ENCODE measurements at regions not wholly inside any gene's neighbourhood (a gene's known extent, or its start where the extent isn't known, plus 50 kb on each side); places are given as distances from the start of the nearest gene placed in this dataset.

DNA sequence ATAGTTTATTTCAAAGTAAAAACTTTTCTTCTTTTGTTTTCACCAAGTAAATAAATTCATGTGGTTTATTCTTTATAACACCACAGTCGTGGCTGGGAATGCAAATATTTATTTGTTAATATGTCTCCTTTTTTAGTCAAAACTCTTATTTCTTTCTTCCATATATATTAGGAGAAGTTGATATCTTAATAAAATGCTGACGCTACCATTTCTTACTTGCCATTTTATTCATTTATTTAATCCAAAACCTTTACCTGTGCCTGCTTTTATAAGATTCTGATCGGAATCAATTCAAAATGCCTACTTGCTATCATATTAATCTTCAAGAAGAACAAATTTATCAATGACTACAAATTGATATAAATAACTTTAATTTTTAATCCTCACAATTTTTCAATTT is 362.9 kb upstream of the FSIP2 start:
- no peak for DNase-seq
- H3K9me2 ChIP-seq, result no peaks in the 10 kb centered on the region
- CTCF ChIA-PET, result no interaction called here
- H3K27ac ChIP-seq (ENCODE audit: low read depth in 2 of 2, low read length in 1 of 2), result no peak overlapping the region
- no peaks in the 10 kb centered on the region for H3K9me3 ChIP-seq
- no peaks in the 10 kb centered on the region for H4K20me1 ChIP-seq (ENCODE audit: insufficient read depth)
- WGBS (ENCODE audit: low lambda C conversion rate), result 66% methylated on average over 3 of the region's 3 CpGs
- no peak overlapping the region for H2AFZ ChIP-seq (ENCODE audit: low read depth)
- no peak for TF ChIP-seq RCOR1 (IDR thresholded peaks at IDR 0.05; ENCODE audit: low read length)
- TF ChIP-seq, protein P1, sequence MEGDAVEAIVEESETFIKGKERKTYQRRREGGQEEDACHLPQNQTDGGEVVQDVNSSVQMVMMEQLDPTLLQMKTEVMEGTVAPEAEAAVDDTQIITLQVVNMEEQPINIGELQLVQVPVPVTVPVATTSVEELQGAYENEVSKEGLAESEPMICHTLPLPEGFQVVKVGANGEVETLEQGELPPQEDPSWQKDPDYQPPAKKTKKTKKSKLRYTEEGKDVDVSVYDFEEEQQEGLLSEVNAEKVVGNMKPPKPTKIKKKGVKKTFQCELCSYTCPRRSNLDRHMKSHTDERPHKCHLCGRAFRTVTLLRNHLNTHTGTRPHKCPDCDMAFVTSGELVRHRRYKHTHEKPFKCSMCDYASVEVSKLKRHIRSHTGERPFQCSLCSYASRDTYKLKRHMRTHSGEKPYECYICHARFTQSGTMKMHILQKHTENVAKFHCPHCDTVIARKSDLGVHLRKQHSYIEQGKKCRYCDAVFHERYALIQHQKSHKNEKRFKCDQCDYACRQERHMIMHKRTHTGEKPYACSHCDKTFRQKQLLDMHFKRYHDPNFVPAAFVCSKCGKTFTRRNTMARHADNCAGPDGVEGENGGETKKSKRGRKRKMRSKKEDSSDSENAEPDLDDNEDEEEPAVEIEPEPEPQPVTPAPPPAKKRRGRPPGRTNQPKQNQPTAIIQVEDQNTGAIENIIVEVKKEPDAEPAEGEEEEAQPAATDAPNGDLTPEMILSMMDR (IDR thresholded peaks at IDR 0.05), result no peak
- TF ChIP-seq, protein P2, sequence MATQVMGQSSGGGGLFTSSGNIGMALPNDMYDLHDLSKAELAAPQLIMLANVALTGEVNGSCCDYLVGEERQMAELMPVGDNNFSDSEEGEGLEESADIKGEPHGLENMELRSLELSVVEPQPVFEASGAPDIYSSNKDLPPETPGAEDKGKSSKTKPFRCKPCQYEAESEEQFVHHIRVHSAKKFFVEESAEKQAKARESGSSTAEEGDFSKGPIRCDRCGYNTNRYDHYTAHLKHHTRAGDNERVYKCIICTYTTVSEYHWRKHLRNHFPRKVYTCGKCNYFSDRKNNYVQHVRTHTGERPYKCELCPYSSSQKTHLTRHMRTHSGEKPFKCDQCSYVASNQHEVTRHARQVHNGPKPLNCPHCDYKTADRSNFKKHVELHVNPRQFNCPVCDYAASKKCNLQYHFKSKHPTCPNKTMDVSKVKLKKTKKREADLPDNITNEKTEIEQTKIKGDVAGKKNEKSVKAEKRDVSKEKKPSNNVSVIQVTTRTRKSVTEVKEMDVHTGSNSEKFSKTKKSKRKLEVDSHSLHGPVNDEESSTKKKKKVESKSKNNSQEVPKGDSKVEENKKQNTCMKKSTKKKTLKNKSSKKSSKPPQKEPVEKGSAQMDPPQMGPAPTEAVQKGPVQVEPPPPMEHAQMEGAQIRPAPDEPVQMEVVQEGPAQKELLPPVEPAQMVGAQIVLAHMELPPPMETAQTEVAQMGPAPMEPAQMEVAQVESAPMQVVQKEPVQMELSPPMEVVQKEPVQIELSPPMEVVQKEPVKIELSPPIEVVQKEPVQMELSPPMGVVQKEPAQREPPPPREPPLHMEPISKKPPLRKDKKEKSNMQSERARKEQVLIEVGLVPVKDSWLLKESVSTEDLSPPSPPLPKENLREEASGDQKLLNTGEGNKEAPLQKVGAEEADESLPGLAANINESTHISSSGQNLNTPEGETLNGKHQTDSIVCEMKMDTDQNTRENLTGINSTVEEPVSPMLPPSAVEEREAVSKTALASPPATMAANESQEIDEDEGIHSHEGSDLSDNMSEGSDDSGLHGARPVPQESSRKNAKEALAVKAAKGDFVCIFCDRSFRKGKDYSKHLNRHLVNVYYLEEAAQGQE (IDR thresholded peaks at IDR 0.05; ENCODE audit: low read depth, low read length), result no peak
- no peak for TF ChIP-seq RAD21 (IDR thresholded peaks at IDR 0.05; ENCODE audit: low read length)
- TF ChIP-seq FOXJ3 (CRISPR knock-in tag; IDR thresholded peaks at IDR 0.05), result no peak
- no peak overlapping the region for H3K4me2 ChIP-seq
- H3K27me3 ChIP-seq (ENCODE audit: insufficient read depth), result no peaks in the 10 kb centered on the region
- H3K4me1 ChIP-seq (ENCODE audit: control insufficient read depth in 1 of 2, insufficient read depth in 2 of 2, low read depth in 1 of 2, low read length in 1 of 2), result no peaks in the 10 kb centered on the region
- no peak overlapping the region for H3K4me3 ChIP-seq (ENCODE audit: low read depth in 2 of 2, low read length in 1 of 2)
- H3F3A ChIP-seq (replicated peaks; ENCODE audit: insufficient read depth), result no peaks in the 10 kb centered on the region
- H3K9ac ChIP-seq, result no peak overlapping the region
- no peaks in the 10 kb centered on the region for H3K79me2 ChIP-seq (ENCODE audit: insufficient read depth)
- POLR2A ChIA-PET, result no interaction called here
- no peaks in the 10 kb centered on the region for H3K36me3 ChIP-seq (replicated peaks in 1 of 2; ENCODE audit: control insufficient read depth in 1 of 2, insufficient read depth in 2 of 2, low read length in 1 of 2)

DNA sequence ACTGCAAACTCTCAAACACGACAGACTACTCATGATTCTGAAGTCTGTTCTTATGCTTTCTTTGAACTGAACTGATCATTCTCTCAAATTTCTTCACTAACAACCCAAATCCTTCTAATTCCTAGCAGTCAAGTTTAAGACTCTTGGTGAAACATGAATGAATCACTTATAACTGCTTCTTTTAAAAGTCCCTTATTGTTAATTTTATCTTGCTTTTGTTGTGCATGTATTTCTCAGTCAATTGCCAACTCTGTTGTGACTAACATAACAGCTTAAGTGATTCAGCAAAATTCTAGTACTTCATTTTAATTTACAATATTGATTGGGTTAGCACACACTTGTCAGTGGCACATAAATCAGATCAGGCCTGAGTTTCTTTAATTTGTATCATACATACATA is 357.0 kb upstream of the FSIP2 start:
- no peaks in the 10 kb centered on the region for H3K9me2 ChIP-seq
- no peak for DNase-seq
- no peaks in the 10 kb centered on the region for H3K36me3 ChIP-seq (replicated peaks in 1 of 2; ENCODE audit: control insufficient read depth in 1 of 2, insufficient read depth in 2 of 2, low read length in 1 of 2)
- H3K9ac ChIP-seq, result no peak overlapping the region
- POLR2A ChIA-PET, result no interaction called here
- H3F3A ChIP-seq (replicated peaks; ENCODE audit: insufficient read depth), result no peaks in the 10 kb centered on the region
- H3K4me3 ChIP-seq (ENCODE audit: low read depth in 2 of 2, low read length in 1 of 2), result no peak overlapping the region
- CTCF ChIA-PET, result no interaction called here
- no peak overlapping the region for H2AFZ ChIP-seq (ENCODE audit: low read depth)
- no peaks in the 10 kb centered on the region for H4K20me1 ChIP-seq (ENCODE audit: insufficient read depth)
- no peaks in the 10 kb centered on the region for H3K27me3 ChIP-seq (ENCODE audit: insufficient read depth)
- H3K79me2 ChIP-seq (ENCODE audit: insufficient read depth), result no peaks in the 10 kb centered on the region
- no peaks in the 10 kb centered on the region for H3K4me1 ChIP-seq (ENCODE audit: control insufficient read depth in 1 of 2, insufficient read depth in 2 of 2, low read depth in 1 of 2, low read length in 1 of 2)
- H3K27ac ChIP-seq (ENCODE audit: low read depth in 2 of 2, low read length in 1 of 2), result no peak overlapping the region
- no peak overlapping the region for H3K4me2 ChIP-seq
- TF ChIP-seq TAF1 (IDR thresholded peaks at IDR 0.05; ENCODE audit: borderline replicate concordance, low read depth, low read length) (no peak), RCOR1 (IDR thresholded peaks at IDR 0.05; ENCODE audit: low read length) (no peak), MXI1 (IDR thresholded peaks at IDR 0.05; ENCODE audit: low read depth, low read length) (no peak), JUND (IDR thresholded peaks at IDR 0.05) (no peak), RAD21 (IDR thresholded peaks at IDR 0.05; ENCODE audit: low read length) (no peak), GABPA (IDR thresholded peaks at IDR 0.05; ENCODE audit: low read depth) (no peak), NFIC (IDR thresholded peaks at IDR 0.05; ENCODE audit: borderline replicate concordance) (no peak), CHD2 (IDR thresholded peaks at IDR 0.05; ENCODE audit: low read length, partially characterized antibody) (no peak), NRF1 (IDR thresholded peaks at IDR 0.05; ENCODE audit: low read depth, low read length) (no peak), SMC3 (IDR thresholded peaks at IDR 0.05; ENCODE audit: low read depth, low read length) (no peak), GATA2 (CRISPR knock-in tag; IDR thresholded peaks at IDR 0.05) (no peak), RXRA (IDR thresholded peaks at IDR 0.05; ENCODE audit: borderline replicate concordance, low read depth) (no peak), YY1 (IDR thresholded peaks at IDR 0.05; ENCODE audit: low read depth) (no peak)
- TF ChIP-seq, protein P3, sequence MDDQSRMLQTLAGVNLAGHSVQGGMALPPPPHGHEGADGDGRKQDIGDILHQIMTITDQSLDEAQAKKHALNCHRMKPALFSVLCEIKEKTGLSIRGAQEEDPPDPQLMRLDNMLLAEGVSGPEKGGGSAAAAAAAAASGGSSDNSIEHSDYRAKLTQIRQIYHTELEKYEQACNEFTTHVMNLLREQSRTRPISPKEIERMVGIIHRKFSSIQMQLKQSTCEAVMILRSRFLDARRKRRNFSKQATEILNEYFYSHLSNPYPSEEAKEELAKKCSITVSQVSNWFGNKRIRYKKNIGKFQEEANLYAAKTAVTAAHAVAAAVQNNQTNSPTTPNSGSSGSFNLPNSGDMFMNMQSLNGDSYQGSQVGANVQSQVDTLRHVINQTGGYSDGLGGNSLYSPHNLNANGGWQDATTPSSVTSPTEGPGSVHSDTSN (IDR thresholded peaks at IDR 0.05), result no peak
- TF ChIP-seq, protein P4, sequence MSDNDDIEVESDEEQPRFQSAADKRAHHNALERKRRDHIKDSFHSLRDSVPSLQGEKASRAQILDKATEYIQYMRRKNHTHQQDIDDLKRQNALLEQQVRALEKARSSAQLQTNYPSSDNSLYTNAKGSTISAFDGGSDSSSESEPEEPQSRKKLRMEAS (IDR thresholded peaks at IDR 0.05; ENCODE audit: low read depth), result no peak
- no peaks in the 10 kb centered on the region for H3K9me3 ChIP-seq
- 64% methylated on average over 1 of the region's 1 CpG for WGBS (ENCODE audit: low lambda C conversion rate)
